Lower leg skin (tissue), 3 donors: ENCODE measurements at regions not wholly inside any gene's neighbourhood (a gene's known extent, or its start where the extent isn't known, plus 50 kb on each side); places are given as distances from the start of the nearest gene placed in this dataset.

Experiments
- POLR2A ChIP-seq, 2 donors: fragments of 450-650 bp; IDR thresholded peaks; one replicate each; pipeline ENCODE4 v1.6.1; 2016 to 2017; ENCODE audit warnings: antibody characterized with exemption in 2 of 2, mild to moderate bottlenecking in 1 of 2, moderate library complexity in 1 of 2
- TF ChIP-seq, protein P1 (sequence below), 3 donors: fragments of 450-650 bp; IDR thresholded peaks; one replicate each; pipeline ENCODE4 v1.5.1; 2016; ENCODE audit warnings: antibody characterized with exemption in 3 of 3, mild to moderate bottlenecking in 3 of 3, moderate library complexity in 2 of 3

DNA sequence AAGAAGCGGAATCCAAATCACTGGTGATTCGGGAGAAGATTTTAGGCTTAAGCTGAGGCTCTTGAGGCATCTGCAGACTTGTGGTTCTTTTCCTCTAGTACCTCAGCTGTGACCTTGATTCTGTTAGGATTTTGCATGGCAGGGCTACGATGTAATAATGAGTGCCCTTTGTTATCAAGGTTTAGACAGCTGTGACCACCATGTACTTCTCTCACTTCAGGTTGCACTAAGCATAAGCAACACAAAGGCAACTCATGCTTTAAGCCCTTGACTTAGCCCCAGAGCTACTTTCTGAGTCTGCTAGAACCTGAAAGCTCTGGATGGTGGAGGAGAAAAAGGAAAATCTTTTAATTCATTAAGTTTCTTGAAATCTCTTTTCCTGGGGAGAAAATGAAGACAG lies 1052.3 kb upstream of the PHF14 start:
- TF ChIP-seq, protein P1, sequence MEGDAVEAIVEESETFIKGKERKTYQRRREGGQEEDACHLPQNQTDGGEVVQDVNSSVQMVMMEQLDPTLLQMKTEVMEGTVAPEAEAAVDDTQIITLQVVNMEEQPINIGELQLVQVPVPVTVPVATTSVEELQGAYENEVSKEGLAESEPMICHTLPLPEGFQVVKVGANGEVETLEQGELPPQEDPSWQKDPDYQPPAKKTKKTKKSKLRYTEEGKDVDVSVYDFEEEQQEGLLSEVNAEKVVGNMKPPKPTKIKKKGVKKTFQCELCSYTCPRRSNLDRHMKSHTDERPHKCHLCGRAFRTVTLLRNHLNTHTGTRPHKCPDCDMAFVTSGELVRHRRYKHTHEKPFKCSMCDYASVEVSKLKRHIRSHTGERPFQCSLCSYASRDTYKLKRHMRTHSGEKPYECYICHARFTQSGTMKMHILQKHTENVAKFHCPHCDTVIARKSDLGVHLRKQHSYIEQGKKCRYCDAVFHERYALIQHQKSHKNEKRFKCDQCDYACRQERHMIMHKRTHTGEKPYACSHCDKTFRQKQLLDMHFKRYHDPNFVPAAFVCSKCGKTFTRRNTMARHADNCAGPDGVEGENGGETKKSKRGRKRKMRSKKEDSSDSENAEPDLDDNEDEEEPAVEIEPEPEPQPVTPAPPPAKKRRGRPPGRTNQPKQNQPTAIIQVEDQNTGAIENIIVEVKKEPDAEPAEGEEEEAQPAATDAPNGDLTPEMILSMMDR (IDR thresholded peaks at IDR 0.05): no peak
- TF ChIP-seq POLR2A (IDR thresholded peaks at IDR 0.05): no peak
